HG03159 (cell line): ENCODE measurements at regions not wholly inside any gene's neighbourhood (a gene's known extent, or its start where the extent isn't known, plus 50 kb on each side); places are given as distances from the start of the nearest gene placed in this dataset.
"Not testable (repeated sequence)": the region's sequence is repeated elsewhere in the genome, so short reads cannot be mapped to it uniquely, and the experiment has no call there.

ENCODE experiments used
- ATAC-seq: cut with Tn5 transposase; IDR thresholded peaks from one replicate; pipeline ENCODE4 v1.9.1; 2021; ENCODE audit warnings: mild to moderate bottlenecking, moderate library complexity; ENCODE audit not compliant: unreplicated experiment

GRCh38 chr2:12017499-12018157 lies 271.2 kb downstream of the LPIN1 start:
- no peak for ATAC-seq

- ATAC-seq, result not testable (repeated sequence)
Measured at GRCh38 chr2:12018726-12019125, 272.3 kb downstream of the LPIN1 start.

- no peak for ATAC-seq
Measured at GRCh38 chr2:12020833-12021469, 274.5 kb downstream of the LPIN1 start.

- ATAC-seq, result not testable (repeated sequence)
Measured at GRCh38 chr2:12024197-12024907, 277.9 kb downstream of the LPIN1 start.

- ATAC-seq, result no peak
Measured at GRCh38 chr2:12027136-12027535, 280.7 kb downstream of the LPIN1 start.

- no peak for ATAC-seq
Measured at GRCh38 chr2:12031866-12032265, 285.4 kb downstream of the LPIN1 start.

- peak; percentile 89 for ATAC-seq
Measured at GRCh38 chr2:12032398-12032797, 286.0 kb downstream of the LPIN1 start.

GRCh38 chr2:12032975-12033374 lies 286.5 kb downstream of the LPIN1 start:
- ATAC-seq, result no peak

GRCh38 chr2:12033494-12033893 lies 287.1 kb downstream of the LPIN1 start:
- ATAC-seq, result no peak

- ATAC-seq, result no peak
Measured at GRCh38 chr2:12034382-12034781, 287.9 kb downstream of the LPIN1 start.

GRCh38 chr2:12035029-12035720 lies 288.7 kb downstream of the LPIN1 start:
- no peak for ATAC-seq

GRCh38 chr2:12035956-12036639 lies 289.7 kb downstream of the LPIN1 start:
- no peak for ATAC-seq

- no peak for ATAC-seq
Measured at GRCh38 chr2:12036640-12036983, 290.2 kb downstream of the LPIN1 start.

GRCh38 chr2:12037301-12037700 lies 290.9 kb downstream of the LPIN1 start:
- no peak for ATAC-seq

- ATAC-seq, result no peak
Measured at GRCh38 chr2:12041236-12041635, 294.8 kb downstream of the LPIN1 start.

- ATAC-seq, result no peak
Measured at GRCh38 chr2:12043131-12043530, 296.7 kb downstream of the LPIN1 start.

GRCh38 chr2:12044857-12045256 lies 298.4 kb downstream of the LPIN1 start:
- peak; percentile 42 for ATAC-seq

- ATAC-seq, result peak; percentile 64
Measured at GRCh38 chr2:12045864-12046291, 299.4 kb downstream of the LPIN1 start.

- ATAC-seq, result no peak
Measured at GRCh38 chr2:12046641-12047040, 300.2 kb downstream of the LPIN1 start.

GRCh38 chr2:12047761-12048160 lies 301.3 kb downstream of the LPIN1 start:
- ATAC-seq, result no peak

GRCh38 chr2:12048550-12048949 lies 302.1 kb downstream of the LPIN1 start:
- no peak for ATAC-seq
